NCI-H1048 (cell line): ENCODE measurements at regions not wholly inside any gene's neighbourhood (a gene's known extent, or its start where the extent isn't known, plus 50 kb on each side); places are given as distances from the start of the nearest gene placed in this dataset.
"Not testable (repeated sequence)": the region's sequence is repeated elsewhere in the genome, so short reads cannot be mapped to it uniquely, and the experiment has no call there.

Experiments used
- DNase-seq: peaks from one replicate; lab custom pipeline; 2025; lab: John Stamatoyannopoulos, UW

DNA sequence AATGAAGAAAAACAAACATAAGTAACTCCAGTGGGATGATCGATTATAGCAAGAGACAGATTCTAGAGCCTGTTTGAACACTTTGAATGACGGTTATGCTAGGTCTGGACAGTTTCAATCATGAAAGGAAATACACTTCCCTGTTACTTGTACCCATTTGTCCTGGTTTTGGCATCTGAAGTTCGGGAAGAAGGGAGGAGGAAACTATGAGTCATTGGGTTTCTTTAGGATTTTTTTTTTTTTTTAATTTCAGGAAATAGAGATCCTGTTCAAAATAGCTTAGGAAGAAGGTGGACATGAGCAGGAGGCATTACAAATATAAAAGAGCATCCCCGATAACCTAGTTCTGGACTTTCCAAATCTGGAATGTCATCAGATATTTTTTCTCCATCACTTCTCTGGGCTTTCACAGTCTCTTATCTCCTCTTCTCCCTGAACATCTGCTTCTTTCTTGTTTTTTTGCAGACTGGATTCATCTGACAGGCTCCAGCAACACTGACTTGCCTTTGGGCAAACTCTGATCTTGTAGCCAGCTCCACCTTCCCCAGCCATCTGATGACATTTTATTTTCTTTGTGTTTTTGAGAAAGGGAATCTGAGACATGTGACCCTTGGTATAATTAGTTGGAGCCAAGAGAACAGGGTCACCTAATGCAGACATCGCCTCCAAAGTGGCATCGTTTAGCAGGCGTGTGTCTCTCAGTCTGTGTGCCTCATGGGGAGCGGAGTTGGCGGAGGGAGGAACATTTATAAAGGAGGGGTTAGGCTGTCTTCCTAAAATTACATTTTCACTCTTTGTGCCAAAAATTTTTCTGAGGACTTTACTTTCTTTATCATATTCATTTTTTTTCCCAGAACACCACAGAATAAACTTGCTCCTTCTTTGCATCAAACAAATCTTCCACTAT, 195.3 kb upstream of the EPHA4 start:
- no peak for DNase-seq

DNA sequence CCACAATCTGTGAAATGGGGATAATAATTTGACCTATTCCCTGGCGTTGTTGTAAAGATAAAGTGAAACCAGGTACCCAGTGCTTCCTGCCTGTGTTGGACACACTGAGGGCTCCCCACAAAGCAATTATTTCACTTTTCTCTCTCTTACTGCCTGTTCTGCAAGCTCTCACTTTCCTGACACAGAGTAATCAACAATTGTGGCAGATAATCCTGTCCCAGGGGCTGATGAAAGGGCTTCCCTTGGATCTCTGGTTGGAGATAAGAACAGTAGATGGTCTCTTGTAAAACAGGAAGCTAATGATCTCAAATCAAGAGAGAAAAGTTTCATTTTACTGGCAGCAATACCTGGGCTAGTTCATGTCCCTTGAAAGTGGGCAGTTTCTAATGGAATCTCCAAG, 190.4 kb upstream of the EPHA4 start:
- no peak for DNase-seq

DNA sequence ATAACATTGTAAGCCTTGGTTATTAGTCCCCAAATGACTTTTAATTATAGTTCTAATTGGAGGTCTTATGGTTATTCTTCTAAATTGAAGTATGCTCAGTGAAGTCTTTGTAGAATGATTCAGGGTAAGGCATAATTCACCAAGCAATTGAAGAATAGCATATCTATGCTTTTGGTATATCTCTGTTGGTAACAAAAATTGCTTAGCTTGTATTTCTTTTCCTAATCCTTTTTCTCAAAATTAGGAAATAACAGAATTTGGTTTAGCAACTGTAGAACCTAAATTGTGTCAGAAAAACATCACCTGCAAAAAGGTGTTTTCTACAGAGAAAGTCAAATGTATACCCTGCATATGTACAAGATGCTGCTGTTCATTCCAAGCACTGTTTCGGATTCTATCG, 189.2 kb upstream of the EPHA4 start:
- DNase-seq: no peak

GRCh38 chr2:221758076-221758475, 186.0 kb upstream of the EPHA4 start:
- DNase-seq: no peak

DNA sequence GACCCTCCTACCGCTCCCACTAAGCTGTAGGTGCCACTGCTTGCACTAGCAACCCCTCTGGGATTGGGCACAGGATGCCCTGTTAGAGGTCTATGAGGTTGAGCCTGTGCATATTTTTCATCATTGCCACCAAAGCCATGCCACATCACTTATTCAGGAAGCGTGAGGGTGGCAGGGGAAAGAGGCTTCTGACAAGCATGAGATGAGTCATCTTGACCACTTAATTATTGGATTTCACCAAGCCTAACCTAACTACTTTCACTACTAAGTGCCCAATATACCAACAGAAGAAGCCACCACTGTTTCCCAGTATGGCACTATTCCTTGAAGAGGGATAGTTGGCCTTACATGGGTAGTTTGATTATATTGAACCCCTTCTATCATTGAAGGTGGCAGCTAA, 181.3 kb upstream of the EPHA4 start:
- DNase-seq: no peak

DNA sequence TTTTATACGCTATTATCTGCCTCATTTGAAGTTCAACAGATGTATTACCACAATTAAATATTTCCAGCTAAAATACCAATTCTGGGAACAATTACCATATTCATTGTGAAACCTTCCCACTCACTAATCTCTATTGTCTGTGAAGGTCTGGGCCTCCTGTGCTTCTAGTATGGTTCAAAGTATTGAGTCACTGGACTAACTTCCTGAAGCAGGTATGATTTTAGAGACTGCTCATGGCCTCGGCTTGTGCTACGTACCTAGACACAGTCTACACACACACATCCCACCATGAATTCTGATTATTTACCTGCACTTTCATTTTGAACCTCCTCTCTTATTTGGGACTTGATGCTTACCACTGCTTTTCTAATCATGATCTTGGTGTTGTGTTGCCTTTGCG, 180.7 kb upstream of the EPHA4 start:
- no peak for DNase-seq

- no peak for DNase-seq
Observed at GRCh38 chr2:221750316-221750715, 178.2 kb upstream of the EPHA4 start.

- DNase-seq: no peak
Observed at GRCh38 chr2:221747289-221747972, 175.3 kb upstream of the EPHA4 start.

DNA sequence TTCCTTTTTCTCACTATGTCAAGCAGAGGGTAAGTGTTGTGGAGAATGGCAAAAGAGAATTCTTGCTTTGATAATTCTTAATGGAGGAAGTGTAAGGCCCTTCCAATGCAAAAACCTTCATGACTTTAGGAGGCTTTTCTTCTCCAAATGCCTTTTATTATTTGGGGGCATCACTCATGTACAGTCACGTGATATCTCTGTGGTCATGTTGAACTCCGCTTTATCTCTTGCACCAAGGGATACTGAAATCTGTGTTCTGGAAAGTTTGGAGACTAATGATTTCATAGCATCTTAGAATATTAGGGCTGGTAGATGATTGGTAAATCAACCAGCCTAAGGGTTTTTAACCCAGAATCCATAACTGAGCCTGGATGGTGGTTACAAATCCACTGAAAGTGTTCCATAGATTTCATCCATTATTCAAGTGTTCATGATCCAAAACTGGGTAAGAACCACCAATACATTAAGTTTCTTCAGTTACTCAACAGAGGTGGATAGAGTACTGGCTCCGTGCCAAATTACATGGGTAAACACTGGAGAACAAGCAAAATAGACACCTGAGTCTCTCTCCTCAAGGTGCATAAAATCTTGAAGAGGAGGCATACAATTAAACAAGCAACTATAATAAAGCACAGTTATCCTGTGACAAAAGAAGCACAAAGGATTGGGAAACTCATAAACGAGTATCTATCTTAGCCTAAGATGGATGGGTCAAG, 169.6 kb upstream of the EPHA4 start:
- no peak for DNase-seq

DNA sequence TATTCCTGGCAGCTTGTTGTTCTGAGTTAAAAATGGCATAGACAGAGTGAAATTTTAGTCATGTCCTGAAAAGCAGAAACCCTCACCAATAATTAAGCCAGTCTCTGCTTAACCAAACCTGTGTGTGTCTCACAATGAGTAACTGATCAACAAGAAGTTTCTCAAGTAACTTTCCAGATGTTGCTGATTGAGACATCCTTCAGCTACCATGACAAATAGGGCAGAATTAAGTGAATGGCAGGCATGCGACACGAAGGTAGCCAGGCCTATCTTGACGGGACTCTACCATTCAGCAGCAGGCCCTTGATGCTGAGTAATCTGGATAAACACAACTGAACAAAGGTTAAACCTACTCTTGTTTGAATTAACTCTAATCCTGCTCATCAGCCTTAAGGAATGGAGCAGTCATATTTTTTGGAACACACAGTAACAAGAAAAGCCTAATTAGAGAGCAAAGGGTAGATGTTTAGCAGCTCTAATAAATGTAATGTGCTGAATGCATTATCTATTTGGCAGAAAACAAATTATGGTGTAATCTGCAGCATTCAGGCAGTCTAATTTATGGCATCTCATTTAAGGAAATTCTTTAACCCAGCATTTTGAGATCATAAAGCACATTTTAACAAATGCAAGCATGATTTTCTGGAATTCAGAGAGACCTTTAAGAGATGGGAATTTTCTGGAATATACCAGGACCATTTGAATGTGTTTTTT, 159.5 kb upstream of the EPHA4 start:
- DNase-seq: no peak

GRCh38 chr2:221726894-221727513, 154.9 kb upstream of the EPHA4 start:
- DNase-seq: no peak

DNA sequence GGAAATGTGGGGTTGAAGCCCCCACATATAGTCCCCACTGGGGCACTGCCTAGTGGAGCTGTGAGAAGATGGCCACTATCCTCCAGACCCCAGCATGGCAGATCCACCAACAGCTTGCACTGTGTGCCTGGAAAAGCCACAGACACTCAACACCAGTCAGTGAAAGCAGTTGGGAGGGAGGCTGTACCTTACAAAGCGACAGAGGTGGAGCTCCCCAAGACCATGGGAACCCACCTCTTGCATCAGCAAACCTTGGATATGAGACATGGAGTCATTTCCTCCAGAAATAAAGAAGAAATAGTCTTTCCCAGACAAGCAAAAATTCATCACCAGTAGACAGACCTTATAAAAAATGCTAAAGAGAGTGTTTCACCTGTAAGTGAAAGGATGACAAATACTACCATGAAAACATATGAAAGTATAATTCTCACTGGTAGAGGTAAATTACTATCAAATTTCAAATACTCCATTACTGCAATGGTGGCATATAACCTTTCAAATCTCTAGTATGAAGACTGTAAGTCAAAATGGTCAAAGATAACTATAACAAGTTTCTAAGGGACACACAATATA, 152.6 kb upstream of the EPHA4 start:
- no peak for DNase-seq

DNA sequence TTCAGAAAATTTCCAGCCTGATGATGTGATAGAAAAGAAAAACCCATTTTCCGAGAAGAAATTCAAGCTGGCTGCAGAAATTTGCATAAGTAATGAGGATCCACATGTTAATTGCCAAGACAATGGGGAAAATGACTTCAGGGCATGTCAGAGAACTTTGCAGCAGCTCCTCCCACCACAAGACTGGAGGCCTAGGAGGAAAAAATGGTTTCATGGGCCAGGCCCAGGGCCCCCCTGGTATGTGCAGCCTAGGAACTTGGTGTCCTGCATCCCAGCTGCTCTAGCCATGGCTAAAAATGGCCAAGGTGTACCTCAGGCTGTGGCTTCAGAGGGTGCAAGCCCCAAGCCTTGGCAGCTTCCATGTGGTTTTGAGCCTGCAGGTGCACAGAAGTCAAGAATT, 152.0 kb upstream of the EPHA4 start:
- not testable (repeated sequence) for DNase-seq

DNA sequence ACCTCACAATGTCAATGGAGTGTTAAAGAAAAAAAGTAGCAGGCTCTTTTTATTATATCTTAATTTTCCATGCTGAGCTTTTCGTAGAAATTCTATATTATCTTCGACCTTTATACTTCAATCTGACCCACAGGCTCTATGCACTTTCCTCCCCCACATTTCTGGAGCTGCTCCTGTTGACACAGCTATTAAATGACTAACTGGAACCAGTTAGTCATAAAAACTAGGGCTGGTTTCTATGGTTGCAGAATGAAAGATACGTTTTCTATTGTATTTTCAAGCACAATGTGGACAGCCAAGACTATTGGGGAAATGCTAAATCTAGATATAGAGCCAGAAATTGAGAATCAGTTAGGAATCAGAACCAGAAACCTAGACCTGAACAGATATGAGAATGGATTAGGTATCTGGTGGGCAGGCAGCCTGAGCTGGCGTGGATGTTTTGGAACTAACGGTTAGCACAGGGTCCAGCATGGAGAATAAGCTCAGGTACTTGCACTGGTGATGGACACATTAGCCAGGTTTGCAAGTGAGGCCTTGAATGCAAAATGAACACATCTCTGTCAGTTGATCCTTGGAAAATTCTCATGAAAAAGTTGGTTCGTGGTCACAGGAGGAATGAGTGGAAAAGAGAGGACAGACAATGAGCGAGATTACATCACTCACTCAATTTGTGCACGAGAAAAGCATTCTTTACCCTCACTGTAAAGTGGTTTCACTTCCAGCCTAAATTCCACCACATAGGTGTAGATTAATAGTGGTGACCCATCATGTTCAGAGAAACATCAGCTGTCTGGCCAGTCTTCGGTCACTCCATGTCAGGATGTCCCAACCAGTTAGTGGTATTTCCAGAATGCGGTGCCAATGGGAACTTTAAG, 144.6 kb upstream of the EPHA4 start:
- DNase-seq: no peak

DNA sequence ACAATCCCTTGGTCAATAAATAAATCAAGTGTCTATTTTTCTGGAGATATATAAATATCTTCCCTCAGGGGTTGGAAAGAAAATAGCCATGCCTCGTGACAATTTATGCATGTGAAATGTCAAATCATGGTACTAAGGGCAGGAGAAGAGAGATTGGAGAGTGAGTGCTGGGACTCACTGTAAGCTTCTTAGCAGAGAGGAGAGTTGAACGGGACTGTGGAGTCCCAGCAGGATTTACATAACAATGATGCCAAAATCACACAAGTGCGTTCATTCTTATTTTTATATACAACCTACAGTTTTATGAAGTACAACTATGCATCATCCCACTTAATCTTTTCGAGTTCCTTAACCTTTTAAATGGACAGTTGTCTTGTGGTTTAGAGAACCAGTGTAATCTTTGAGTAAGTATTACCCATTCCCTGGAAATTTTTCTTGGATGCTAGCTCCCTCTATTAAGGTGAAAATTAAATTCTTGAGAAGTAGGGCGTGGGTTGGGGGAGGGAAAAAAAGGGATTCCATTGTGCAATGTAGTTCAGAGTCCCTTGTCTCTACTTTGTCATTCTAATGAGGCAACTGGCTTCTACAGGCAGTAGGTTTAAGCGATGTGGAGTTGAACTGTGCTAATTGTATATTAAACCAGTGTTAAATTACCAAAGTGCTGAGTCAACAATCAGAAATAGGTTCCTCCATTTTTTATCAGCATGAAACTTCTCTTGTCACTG, 143.6 kb upstream of the EPHA4 start:
- no peak for DNase-seq

DNA sequence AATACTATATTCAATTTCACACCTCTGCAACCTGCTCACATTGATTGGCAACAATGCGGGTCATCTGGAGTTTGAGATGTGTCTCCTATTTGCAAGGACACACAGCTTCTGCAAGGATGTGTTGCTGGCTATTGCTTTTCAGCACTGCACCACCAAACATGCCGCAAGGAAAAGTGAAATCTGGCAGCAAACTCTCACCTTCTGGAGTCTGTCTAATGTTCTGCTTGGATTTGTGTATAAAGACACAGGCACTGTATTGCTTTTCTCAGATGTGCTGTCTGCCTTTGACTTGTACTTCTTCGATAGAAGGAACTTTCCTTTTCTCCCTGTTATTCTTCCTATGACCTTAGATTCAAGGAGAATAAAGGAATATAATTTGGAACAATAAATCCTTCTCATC, 138.6 kb upstream of the EPHA4 start:
- DNase-seq: no peak

GRCh38 chr2:221708902-221709301, 136.8 kb upstream of the EPHA4 start:
- DNase-seq: no peak

- DNase-seq: no peak
Observed at GRCh38 chr2:221705185-221705877, 133.2 kb upstream of the EPHA4 start.

GRCh38 chr2:221704442-221704841, 132.3 kb upstream of the EPHA4 start:
- DNase-seq: no peak
